ENCODE measurements at regions not wholly inside any gene's neighbourhood (a gene's known extent, or its start where the extent isn't known, plus 50 kb on each side); places are given as distances from the start of the nearest gene placed in this dataset.

DNA sequence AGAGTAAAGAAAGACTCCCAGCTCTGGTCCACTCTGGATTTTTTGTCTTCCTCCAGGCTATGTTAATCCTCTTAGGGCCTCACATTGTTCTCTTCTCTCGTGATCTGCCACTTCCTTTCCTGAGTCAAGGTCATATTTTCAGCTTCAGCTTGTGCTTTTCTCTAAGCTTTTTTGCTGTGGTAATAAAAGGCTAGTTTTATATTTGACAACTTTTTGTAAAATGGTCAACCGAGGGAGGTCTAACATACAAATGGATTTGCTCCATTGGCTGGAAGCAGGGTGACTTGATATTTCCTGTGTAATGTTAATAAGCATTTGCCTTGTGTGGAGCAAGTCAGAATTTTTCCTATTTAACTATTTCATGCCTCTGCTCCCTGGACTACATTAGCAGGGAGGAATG lies 239.7 kb downstream of the RAB28 start:
- TF ChIP-seq ZFP36 (IDR thresholded peaks at IDR 0.05; ENCODE audit: borderline replicate concordance, low read depth, low read length, partially characterized antibody), result no peak
- TF ChIP-seq NR2C2 (CRISPR knock-in tag; IDR thresholded peaks at IDR 0.05; ENCODE audit: borderline replicate concordance), result no peak
- TF ChIP-seq TAF1 (CRISPR knock-in tag; IDR thresholded peaks at IDR 0.05), result no peak
- TF ChIP-seq IRX3 (CRISPR knock-in tag; IDR thresholded peaks at IDR 0.05; ENCODE audit: borderline replicate concordance, low read depth), result no peak
- no peak for TF ChIP-seq REXO4 (CRISPR knock-in tag; IDR thresholded peaks at IDR 0.05; ENCODE audit: borderline replicate concordance)
- no peak for TF ChIP-seq HOXD1 (CRISPR knock-in tag; IDR thresholded peaks at IDR 0.05)
- no peak for TF ChIP-seq SP1 (IDR thresholded peaks at IDR 0.05)
- no peak for TF ChIP-seq SP1 (CRISPR knock-in tag; IDR thresholded peaks at IDR 0.05)
- no peak for TF ChIP-seq HDAC2 (CRISPR knock-in tag; IDR thresholded peaks at IDR 0.05)
- TF ChIP-seq ZBTB10 (CRISPR knock-in tag; IDR thresholded peaks at IDR 0.05; ENCODE audit: borderline replicate concordance), result no peak
- TF ChIP-seq TCF12 (IDR thresholded peaks at IDR 0.05), result no peak
- no peak for TF ChIP-seq TCF12 (CRISPR knock-in tag; IDR thresholded peaks at IDR 0.05)
- no peak for TF ChIP-seq CTCF (CRISPR knock-in tag; IDR thresholded peaks at IDR 0.05)

All from HepG2 (cell line).